T-cell (primary cell): ENCODE measurements at regions not wholly inside any gene's neighbourhood (a gene's known extent, or its start where the extent isn't known, plus 50 kb on each side); places are given as distances from the start of the nearest gene placed in this dataset.

Experiments used
- ATAC-seq, 4 experiments: fragments of 200-7000 bp in 3 of 4; fragments of 150-1000 bp in 1 of 4; cut with Tn5 transposase; replicated peaks in 1 of 4; 1 replicate in 3 of 4; 2 replicates in 1 of 4; pipeline ENCODE4 v1.10.0; 2021; ENCODE audit warnings: moderate library complexity in 3 of 4, mild to moderate bottlenecking in 2 of 4, moderate number of reproducible peaks in 1 of 4
- CTCF ChIA-PET, 2 donors: fragments of 300-600 bp; sonication (Branson Sonifier 250); formaldehyde crosslinking; loops; one replicate each; lab custom pipeline; 2022; ENCODE audit warnings: antibody characterized with exemption in 2 of 2; lab: Charles Lee
- POLR2A ChIA-PET, 2 donors: fragments of 300-600 bp; sonication (Branson Sonifier 250); formaldehyde crosslinking; loops; one replicate each; lab custom pipeline; 2022; ENCODE audit warnings: antibody characterized with exemption in 2 of 2; lab: Charles Lee
- DNase-seq, 35 experiments: peaks; one replicate each; pipeline versions ENCODE4 v3.0.0 to v3.0.0-alpha.2; 2013 to 2023
- H3K27ac ChIP-seq: one replicate; pipeline ENCODE4 v1.5.1; 2013; ENCODE audit warnings: low read length
- H3K27me3 ChIP-seq, 2 experiments: replicated peaks in 1 of 2; 1 replicate in 1 of 2; 2 replicates in 1 of 2; pipeline versions ENCODE4 v1.6.1 to v1.7.0; 2013; ENCODE audit warnings: low read length in 1 of 2, mixed read lengths in 1 of 2; ENCODE audit not compliant: control insufficient read depth in 2 of 2, insufficient read depth in 2 of 2; ENCODE audit errors: extremely low read depth in 1 of 2
- H3K36me3 ChIP-seq, 2 donors: 1 replicate in 1 of 2; 2 replicates in 1 of 2; pipeline versions ENCODE4 v1.6.1 to v1.7.0; 2013; ENCODE audit warnings: low read length in 1 of 2; ENCODE audit not compliant: control insufficient read depth in 2 of 2, insufficient read depth in 1 of 2; ENCODE audit errors: extremely low read depth in 1 of 2
- H3K4me1 ChIP-seq, 2 experiments: 1 replicate in 1 of 2; 2 replicates in 1 of 2; pipeline versions ENCODE4 v1.6.1 to v1.7.0; 2013; ENCODE audit warnings: low read length in 2 of 2, mixed read lengths in 1 of 2; ENCODE audit not compliant: insufficient read depth in 2 of 2, control insufficient read depth in 1 of 2; ENCODE audit errors: extremely low read depth in 1 of 2
- H3K4me3 ChIP-seq, 2 donors: 1 replicate in 1 of 2; 2 replicates in 1 of 2; pipeline versions ENCODE4 v1.5.1 to v1.7.0; 2013; ENCODE audit warnings: mild to moderate bottlenecking in 2 of 2, low read length in 1 of 2, moderate library complexity in 1 of 2; ENCODE audit not compliant: control insufficient read depth in 1 of 2; ENCODE audit errors: extremely low read depth in 1 of 2
- H3K9me3 ChIP-seq: 2 replicates; pipeline ENCODE4 v1.7.0; 2013
- H3K27ac Mint-ChIP-seq, 2 donors: one replicate each; pipeline ENCODE4 v1.8.0; 2020 to 2021; ENCODE audit warnings: mild to moderate bottlenecking in 2 of 2, mixed read lengths in 2 of 2
- H3K27me3 Mint-ChIP-seq, 2 donors: one replicate each; pipeline ENCODE4 v1.8.0; 2021 to 2022; ENCODE audit warnings: mixed read lengths in 2 of 2
- H3K36me3 Mint-ChIP-seq: one replicate; pipeline ENCODE4 v1.8.0; 2021; ENCODE audit warnings: mixed read lengths
- H3K4me1 Mint-ChIP-seq, 3 donors: one replicate each; pipeline ENCODE4 v1.8.0; 2020 to 2022; ENCODE audit warnings: mixed read lengths in 3 of 3, mild to moderate bottlenecking in 1 of 3
- H3K4me3 Mint-ChIP-seq, 3 donors: one replicate each; pipeline ENCODE4 v1.8.0; 2020 to 2022; ENCODE audit warnings: mild to moderate bottlenecking in 3 of 3, mixed read lengths in 3 of 3, moderate library complexity in 3 of 3
- H3K9me3 Mint-ChIP-seq, 3 donors: one replicate each; pipeline ENCODE4 v1.8.0; 2020 to 2022; ENCODE audit warnings: mixed read lengths in 3 of 3
- WGBS: methylation state at CpG from one replicate; pipeline ENCODE4 v1.1.5; 2013; ENCODE audit warnings: missing lambda C conversion rate; ENCODE audit not compliant: insufficient coverage; 5-methylcytosine and 5-hydroxymethylcytosine counted together

DNA sequence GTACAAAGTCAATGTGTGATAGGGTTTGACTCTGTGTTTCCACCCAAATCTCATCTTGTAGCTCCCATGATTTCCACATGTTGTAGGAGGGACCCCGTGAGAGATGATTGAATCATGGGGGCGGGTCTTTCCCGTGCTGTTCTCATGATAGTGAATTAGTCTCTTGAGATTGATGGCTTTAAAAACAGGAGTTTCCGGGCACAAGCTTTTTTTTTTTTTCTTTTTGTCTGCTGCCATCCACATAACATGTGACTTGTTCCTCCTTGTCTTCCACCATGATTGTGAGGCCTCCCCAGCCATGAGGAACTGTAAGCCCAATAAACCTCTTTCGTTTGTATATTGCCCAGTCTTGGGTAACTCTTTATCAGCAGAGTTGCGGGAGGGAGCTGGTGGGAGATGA lies 259.6 kb downstream of the TUSC7 start:
- Mint-ChIP-seq H3K27me3 (no peaks in the 10 kb centered on the region), H3K4me3 (no peak overlapping the region), H3K36me3 (no peaks in the 10 kb centered on the region), H3K4me1 (no peaks in the 10 kb centered on the region), H3K27ac (no peak overlapping the region), H3K9me3 (peaks cover 2 to 4% (median 4%) of the 10 kb centered on the region in 3 donors)
- no peak for ATAC-seq
- H3K27ac ChIP-seq: no peak overlapping the region
- H3K4me3 ChIP-seq: no peak overlapping the region
- CTCF ChIA-PET: no interaction called here
- no peak for DNase-seq
- 65% methylated on average over 2 of the region's 6 CpGs for WGBS
- no peaks in the 10 kb centered on the region for H3K36me3 ChIP-seq
- H3K27me3 ChIP-seq: no peaks in the 10 kb centered on the region
- no peaks in the 10 kb centered on the region for H3K9me3 ChIP-seq
- no peaks in the 10 kb centered on the region for H3K4me1 ChIP-seq
- POLR2A ChIA-PET: no interaction called here

GRCh38 chr3:116969646-116970045 lies 260.1 kb downstream of the TUSC7 start:
- H3K4me1 Mint-ChIP-seq: no peaks in the 10 kb centered on the region
- 89% methylated on average over 1 of the region's 1 CpG for WGBS
- Histone ChIP-seq H3K4me3 (no peak overlapping the region), H3K36me3 (no peaks in the 10 kb centered on the region), H3K9me3 (no peaks in the 10 kb centered on the region), H3K27ac (no peak overlapping the region), H3K4me1 (no peaks in the 10 kb centered on the region), H3K27me3 (no peaks in the 10 kb centered on the region)
- H3K9me3 Mint-ChIP-seq: peaks cover 0 to under 1% (median 0%) of the 10 kb centered on the region in 3 donors
- H3K27ac Mint-ChIP-seq: no peak overlapping the region
- H3K4me3 Mint-ChIP-seq: no peak overlapping the region
- ChIA-PET POLR2A (no interaction called here), CTCF (no interaction called here)
- no peak for ATAC-seq
- no peaks in the 10 kb centered on the region for H3K36me3 Mint-ChIP-seq
- DNase-seq: no peak
- H3K27me3 Mint-ChIP-seq: no peaks in the 10 kb centered on the region

DNA sequence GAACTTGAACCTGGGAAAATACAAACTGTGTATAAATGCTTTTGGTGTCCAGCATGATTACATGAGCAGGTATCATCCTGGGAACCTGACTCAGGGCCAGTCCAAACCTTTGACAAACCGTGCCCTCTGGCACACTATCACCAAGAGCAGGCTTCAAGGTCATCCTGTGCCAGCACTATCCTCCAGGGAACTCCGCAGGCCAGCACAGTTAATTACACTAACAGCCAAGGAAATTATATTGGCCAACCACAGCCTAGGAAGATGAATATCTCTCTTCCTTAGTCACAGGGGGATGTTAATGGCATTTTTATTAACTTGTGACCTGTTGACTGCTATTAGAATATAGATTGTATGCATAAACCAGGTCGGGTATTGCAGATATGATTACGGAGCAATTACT lies 262.0 kb downstream of the TUSC7 start:
- no peaks in the 10 kb centered on the region for H3K36me3 Mint-ChIP-seq
- H3K9me3 ChIP-seq: no peaks in the 10 kb centered on the region
- 51% methylated on average over 3 of the region's 4 CpGs for WGBS
- DNase-seq (no peak), ATAC-seq (no peak)
- no peak overlapping the region for H3K4me3 ChIP-seq
- ChIA-PET POLR2A (no interaction called here), CTCF (no interaction called here)
- H3K4me1 ChIP-seq: no peaks in the 10 kb centered on the region
- no peak overlapping the region for H3K27ac Mint-ChIP-seq
- H3K4me1 Mint-ChIP-seq: no peaks in the 10 kb centered on the region
- H3K27me3 Mint-ChIP-seq: no peaks in the 10 kb centered on the region
- no peaks in the 10 kb centered on the region for H3K27me3 ChIP-seq
- no peaks in the 10 kb centered on the region for H3K36me3 ChIP-seq
- H3K27ac ChIP-seq: no peak overlapping the region
- H3K4me3 Mint-ChIP-seq: no peak overlapping the region
- no peaks in the 10 kb centered on the region for H3K9me3 Mint-ChIP-seq

DNA sequence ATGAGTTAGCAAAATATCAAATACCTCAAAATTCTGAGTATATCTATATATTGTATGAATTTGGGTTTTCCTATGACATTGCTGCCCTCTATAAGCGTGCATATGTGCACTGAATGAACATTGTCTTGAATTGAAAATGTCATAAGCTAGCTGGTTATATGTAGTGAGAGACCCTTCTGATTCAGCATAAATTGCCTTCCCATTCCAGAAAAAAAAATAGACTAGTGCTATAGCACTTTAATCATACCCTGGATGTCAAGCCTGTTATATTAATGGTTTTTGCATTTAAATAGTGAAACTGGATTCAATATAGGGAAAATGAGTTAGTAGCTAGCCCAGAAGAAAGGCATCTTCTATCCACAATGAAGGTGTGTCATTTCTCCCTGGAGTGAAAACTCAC lies 265.1 kb downstream of the TUSC7 start:
- ATAC-seq: no peak
- H3K27me3 ChIP-seq: no peaks in the 10 kb centered on the region
- no peak overlapping the region for H3K27ac Mint-ChIP-seq
- no peaks in the 10 kb centered on the region for H3K36me3 ChIP-seq
- no peaks in the 10 kb centered on the region for H3K27me3 Mint-ChIP-seq
- H3K36me3 Mint-ChIP-seq: no peaks in the 10 kb centered on the region
- H3K4me1 ChIP-seq: no peaks in the 10 kb centered on the region
- no peak overlapping the region for H3K4me3 ChIP-seq
- H3K27ac ChIP-seq: no peak overlapping the region
- H3K4me3 Mint-ChIP-seq: no peak overlapping the region
- no CpG with 5 or more reads among the region's 1 CpG for whole genome bisulfite sequencing
- H3K9me3 ChIP-seq: no peaks in the 10 kb centered on the region
- no peaks in the 10 kb centered on the region for H3K4me1 Mint-ChIP-seq
- no peak for DNase-seq
- ChIA-PET POLR2A (no interaction called here), CTCF (no interaction called here)
- H3K9me3 Mint-ChIP-seq: peaks cover 3 to 7% (median 4%) of the 10 kb centered on the region in 3 donors

GRCh38 chr3:116977441-116977840 lies 267.9 kb downstream of the TUSC7 start:
- H3K27ac ChIP-seq: no peak overlapping the region
- WGBS: 100% methylated on average over 1 of the region's 1 CpG
- Mint-ChIP-seq H3K9me3 (peaks cover 3 to 7% (median 7%) of the 10 kb centered on the region in 3 donors), H3K4me3 (no peak overlapping the region), H3K4me1 (no peaks in the 10 kb centered on the region), H3K27me3 (no peaks in the 10 kb centered on the region), H3K36me3 (no peaks in the 10 kb centered on the region), H3K27ac (no peak overlapping the region)
- no peaks in the 10 kb centered on the region for H3K4me1 ChIP-seq
- ChIA-PET POLR2A (no interaction called here), CTCF (no interaction called here)
- ATAC-seq (no peak), DNase-seq (no peak)
- no peaks in the 10 kb centered on the region for H3K36me3 ChIP-seq
- no peaks in the 10 kb centered on the region for H3K9me3 ChIP-seq
- no peaks in the 10 kb centered on the region for H3K27me3 ChIP-seq
- H3K4me3 ChIP-seq: no peak overlapping the region

DNA sequence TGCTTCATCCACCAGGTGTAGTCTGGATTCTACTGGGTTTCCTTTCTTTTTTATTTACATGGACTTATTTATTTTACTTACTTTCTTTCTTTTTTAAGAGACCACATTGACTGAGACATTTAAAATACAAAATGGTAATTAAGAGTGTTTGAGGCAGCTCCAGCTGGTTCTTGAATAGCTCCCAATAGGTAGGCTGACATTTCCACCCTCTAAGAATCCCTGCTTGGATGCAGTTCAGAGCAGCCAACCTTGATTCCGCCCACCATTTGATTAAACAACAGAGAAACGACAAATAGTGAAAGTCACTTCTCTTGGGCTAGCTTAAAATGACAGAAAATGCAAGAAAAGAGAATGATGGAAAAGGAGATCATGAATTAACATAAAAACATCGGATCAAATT lies 270.5 kb downstream of the TUSC7 start:
- no peaks in the 10 kb centered on the region for H3K36me3 Mint-ChIP-seq
- no peaks in the 10 kb centered on the region for H3K27me3 Mint-ChIP-seq
- no peak overlapping the region for H3K4me3 ChIP-seq
- WGBS: 100% methylated on average over 1 of the region's 3 CpGs
- ChIA-PET POLR2A (no interaction called here), CTCF (no interaction called here)
- H3K4me1 Mint-ChIP-seq: no peaks in the 10 kb centered on the region
- no peak overlapping the region for H3K27ac ChIP-seq
- no peaks in the 10 kb centered on the region for H3K36me3 ChIP-seq
- H3K9me3 Mint-ChIP-seq: peaks cover 7 to 10% (median 7%) of the 10 kb centered on the region in 3 donors
- H3K4me3 Mint-ChIP-seq: no peak overlapping the region
- H3K27me3 ChIP-seq: no peaks in the 10 kb centered on the region
- ATAC-seq (no peak), DNase-seq (no peak)
- no peaks in the 10 kb centered on the region for H3K4me1 ChIP-seq
- H3K9me3 ChIP-seq: no peaks in the 10 kb centered on the region
- no peak overlapping the region for H3K27ac Mint-ChIP-seq

DNA sequence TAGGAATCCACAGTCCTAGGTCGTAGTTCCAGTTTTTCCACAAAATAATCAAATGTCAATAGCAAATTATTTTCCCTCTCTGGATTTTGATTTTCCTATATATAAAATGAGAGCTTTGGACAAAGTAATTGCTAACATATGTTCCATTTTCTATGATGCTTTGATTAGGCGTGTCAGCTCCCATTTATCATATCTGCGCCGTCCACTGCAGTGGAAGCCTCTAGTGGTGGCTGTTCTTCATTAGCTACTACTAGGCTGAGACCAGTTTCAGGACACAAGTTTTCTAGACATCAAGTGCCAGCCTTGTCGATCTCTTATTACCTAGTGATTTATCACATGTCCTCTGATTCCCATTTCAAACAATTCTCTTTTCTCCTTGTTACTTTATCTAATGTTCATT lies 271.5 kb downstream of the TUSC7 start:
- no peaks in the 10 kb centered on the region for H3K27me3 ChIP-seq
- Mint-ChIP-seq H3K27ac (no peak overlapping the region), H3K9me3 (peaks cover 10 to 11% (median 10%) of the 10 kb centered on the region in 3 donors), H3K4me1 (no peaks in the 10 kb centered on the region), H3K27me3 (no peaks in the 10 kb centered on the region), H3K36me3 (no peaks in the 10 kb centered on the region), H3K4me3 (no peak overlapping the region)
- no peaks in the 10 kb centered on the region for H3K36me3 ChIP-seq
- POLR2A ChIA-PET: no interaction called here
- H3K4me1 ChIP-seq: no peaks in the 10 kb centered on the region
- CTCF ChIA-PET: no interaction called here
- no peak overlapping the region for H3K4me3 ChIP-seq
- ATAC-seq: no peak
- no peaks in the 10 kb centered on the region for H3K9me3 ChIP-seq
- H3K27ac ChIP-seq: no peak overlapping the region
- no peak for DNase-seq
- WGBS: 92% methylated on average over 4 of the region's 5 CpGs
